ENCODE measurements at regions not wholly inside any gene's neighbourhood (a gene's known extent, or its start where the extent isn't known, plus 50 kb on each side); places are given as distances from the start of the nearest gene placed in this dataset.

DNA sequence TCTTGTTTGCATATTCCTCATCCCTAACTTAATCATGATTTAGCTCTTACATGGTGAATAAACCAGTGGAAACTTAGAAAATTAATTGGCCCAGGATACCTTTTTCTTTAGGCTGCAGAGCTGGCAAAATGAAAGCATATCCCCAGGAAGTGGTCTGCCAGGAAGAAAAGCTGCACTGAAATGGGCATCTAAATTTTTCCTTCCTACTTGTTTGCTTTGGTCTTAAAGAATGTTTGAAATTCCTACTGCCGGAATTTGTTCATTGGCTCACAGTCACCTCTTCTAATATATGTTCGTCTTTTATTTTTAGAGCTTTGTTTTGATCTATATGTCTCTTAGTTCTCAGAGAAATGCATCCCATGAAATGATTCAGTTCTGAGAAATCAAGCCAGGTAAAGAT is 113.2 kb upstream of the ELL2 start:
- Histone ChIP-seq H3K79me2 (ENCODE audit: insufficient read depth, low read length) (no peaks in the 10 kb centered on the region), H3K9me3 (replicated peaks in 1 of 2; ENCODE audit: control insufficient read depth in 1 of 2, insufficient read depth in 1 of 2, low read length in 2 of 2) (no peaks in the 10 kb centered on the region), H3K4me1 (ENCODE audit: control insufficient read depth in 1 of 2, insufficient read depth in 2 of 2, low read length in 2 of 2) (peaks cover 13 to 19% of the 10 kb centered on the region in 2 donors), H2AFZ (ENCODE audit: insufficient read depth, low read depth, low read length, poor library complexity, severe bottlenecking) (no peak overlapping the region), H3K27me3 (ENCODE audit: control insufficient read depth in 2 of 2, insufficient read depth in 2 of 2, low read length in 2 of 2) (no peaks in the 10 kb centered on the region), H3K9ac (ENCODE audit: insufficient read depth, low read length, poor library complexity, severe bottlenecking) (no peak overlapping the region), H3K4me3 (replicated peaks in 1 of 3; ENCODE audit: low read depth in 2 of 3, low read length in 3 of 3) (no peak overlapping the region), H4K20me1 (ENCODE audit: insufficient read depth, low read length) (no peaks in the 10 kb centered on the region), H3K27ac (ENCODE audit: low read depth in 1 of 2, low read length in 2 of 2) (no peak overlapping the region), H3K36me3 (replicated peaks in 1 of 2; ENCODE audit: control insufficient read depth in 1 of 2, insufficient read depth in 2 of 2, low read length in 2 of 2) (no peaks in the 10 kb centered on the region), H3K4me2 (replicated peaks; ENCODE audit: extremely low read depth, low read length, poor library complexity, severe bottlenecking) (no peak overlapping the region)
- Mint-ChIP-seq H3K36me3 (no peaks in the 10 kb centered on the region), H3K4me1 (peaks cover 26% of the 10 kb centered on the region), H3K9me3 (peaks cover 0 to 2% (median 0%) of the 10 kb centered on the region in 7 donors), H3K27ac (no peak overlapping the region), H3K4me3 (no peak overlapping the region), H3K27me3 (ENCODE audit: low read depth in 3 of 3) (peaks cover 0 to 3% (median 2%) of the 10 kb centered on the region in 3 donors)
- no peak for DNase-seq
- WGBS (ENCODE audit: insufficient coverage), result no CpG with 5 or more reads among the region's 2 CpGs
- intact Hi-C loops (cut with micrococcal nuclease), result no loop called here
- no peak for TF ChIP-seq CTCF (IDR thresholded peaks at IDR 0.05)

DNA sequence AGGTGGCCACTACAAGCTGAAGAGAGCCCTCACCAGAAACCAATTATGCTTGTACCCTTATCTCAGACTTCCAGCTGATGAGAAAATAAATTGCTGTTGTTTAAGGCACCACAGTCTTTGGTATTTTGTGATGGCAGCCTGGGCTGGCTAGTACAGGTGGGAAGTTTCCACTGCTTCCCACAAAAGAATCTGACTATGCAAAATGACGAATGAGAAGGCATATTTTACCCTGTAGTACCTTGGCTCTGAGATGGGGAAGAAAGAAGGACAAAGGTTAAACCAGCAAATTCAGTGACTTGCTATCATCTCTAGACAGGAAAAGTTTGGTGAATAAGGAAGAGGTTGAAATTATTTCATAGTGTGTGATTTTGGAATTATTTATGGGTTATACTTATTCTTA is 112.8 kb upstream of the ELL2 start:
- H3K4me1 ChIP-seq (ENCODE audit: control insufficient read depth in 1 of 2, insufficient read depth in 2 of 2, low read length in 2 of 2), result peaks cover 13 to 23% of the 10 kb centered on the region in 2 donors
- H4K20me1 ChIP-seq (ENCODE audit: insufficient read depth, low read length), result no peaks in the 10 kb centered on the region
- WGBS (ENCODE audit: insufficient coverage), result no CpG with 5 or more reads among the region's 1 CpG
- no peak for DNase-seq
- H3K4me1 Mint-ChIP-seq, result peaks cover 28% of the 10 kb centered on the region
- no peak overlapping the region for H3K4me3 ChIP-seq (replicated peaks in 1 of 3; ENCODE audit: low read depth in 2 of 3, low read length in 3 of 3)
- no peaks in the 10 kb centered on the region for H3K36me3 Mint-ChIP-seq
- H3K27ac ChIP-seq (ENCODE audit: low read depth in 1 of 2, low read length in 2 of 2), result no peak overlapping the region
- H3K4me3 Mint-ChIP-seq, result no peak overlapping the region
- intact Hi-C loops (cut with micrococcal nuclease), result no loop called here
- no peaks in the 10 kb centered on the region for H3K9me3 ChIP-seq (replicated peaks in 1 of 2; ENCODE audit: control insufficient read depth in 1 of 2, insufficient read depth in 1 of 2, low read length in 2 of 2)
- peaks cover 0 to 3% (median 2%) of the 10 kb centered on the region in 3 donors for H3K27me3 Mint-ChIP-seq (ENCODE audit: low read depth in 3 of 3)
- no peak for TF ChIP-seq CTCF (IDR thresholded peaks at IDR 0.05)
- peaks cover 0 to 2% (median 0%) of the 10 kb centered on the region in 7 donors for H3K9me3 Mint-ChIP-seq
- H3K36me3 ChIP-seq (replicated peaks in 1 of 2; ENCODE audit: control insufficient read depth in 1 of 2, insufficient read depth in 2 of 2, low read length in 2 of 2), result no peaks in the 10 kb centered on the region
- H3K9ac ChIP-seq (ENCODE audit: insufficient read depth, low read length, poor library complexity, severe bottlenecking), result no peak overlapping the region
- H3K4me2 ChIP-seq (replicated peaks; ENCODE audit: extremely low read depth, low read length, poor library complexity, severe bottlenecking), result no peak overlapping the region
- no peaks in the 10 kb centered on the region for H3K79me2 ChIP-seq (ENCODE audit: insufficient read depth, low read length)
- H2AFZ ChIP-seq (ENCODE audit: insufficient read depth, low read depth, low read length, poor library complexity, severe bottlenecking), result no peak overlapping the region
- no peaks in the 10 kb centered on the region for H3K27me3 ChIP-seq (ENCODE audit: control insufficient read depth in 2 of 2, insufficient read depth in 2 of 2, low read length in 2 of 2)
- no peak overlapping the region for H3K27ac Mint-ChIP-seq
